A673 (cell line): ENCODE measurements at regions not wholly inside any gene's neighbourhood (a gene's known extent, or its start where the extent isn't known, plus 50 kb on each side); places are given as distances from the start of the nearest gene placed in this dataset.
A peak's percentile ranks its signal among the peaks of the same experiment; 100 is the strongest.

Experiments
- BruUV-seq: library from RNA; stranded (reverse); fragments of 400-500 nt; replicated peaks from 2 replicates; lab custom pipeline; 2021; lab: Mats Ljungman, UMichigan
- CTCF ChIA-PET: fragments of 300-600 bp; sonication (Branson Sonifier 250); formaldehyde crosslinking; loops from one replicate; lab custom pipeline; 2022; ENCODE audit warnings: antibody characterized with exemption; lab: Charles Lee
- POLR2A ChIA-PET: fragments of 300-600 bp; sonication (Branson Sonifier 250); formaldehyde crosslinking; loops from one replicate; lab custom pipeline; 2022; ENCODE audit warnings: antibody characterized with exemption; ENCODE audit not compliant: low non-redundant PET; lab: Charles Lee
- DNase-seq: peaks from one replicate; pipeline ENCODE4 v3.0.0-alpha.2; 2015; ENCODE audit warnings: low spot score
- H3K27ac ChIP-seq: fragments of 200-600 bp; sonication (generic); 2 replicates; pipeline ENCODE4 v1.5.1; 2016; ENCODE audit warnings: mixed run types, low read depth, mild to moderate bottlenecking, mixed read lengths, antibody characterized with exemption, low read length; ENCODE audit not compliant: poor library complexity, severe bottlenecking
- H3K27me3 ChIP-seq: fragments of 200-600 bp; sonication (generic); replicated peaks from 2 replicates; pipeline ENCODE4 v1.6.1; 2017; ENCODE audit warnings: mixed run types, low read depth, mild to moderate bottlenecking, mixed read lengths, antibody characterized with exemption, low read length; ENCODE audit not compliant: insufficient read depth, poor library complexity
- H3K36me3 ChIP-seq: fragments of 200-600 bp; sonication (generic); 2 replicates; pipeline ENCODE4 v1.6.1; 2016; ENCODE audit warnings: mixed run types, mild to moderate bottlenecking, mixed read lengths, antibody characterized with exemption, low read length; ENCODE audit not compliant: insufficient read depth, poor library complexity, severe bottlenecking
- H3K4me1 ChIP-seq: fragments of 200-600 bp; sonication (generic); 2 replicates; pipeline ENCODE4 v1.6.1; 2017; ENCODE audit warnings: mixed run types, mild to moderate bottlenecking, mixed read lengths, antibody characterized with exemption, low read length; ENCODE audit not compliant: insufficient read depth, poor library complexity, severe bottlenecking
- H3K4me3 ChIP-seq: fragments of 200-600 bp; sonication (generic); 2 replicates; pipeline ENCODE4 v1.5.1; 2016; ENCODE audit warnings: low read depth, mixed run types, mild to moderate bottlenecking, mixed read lengths, low read length; ENCODE audit not compliant: poor library complexity, severe bottlenecking
- H3K9me3 ChIP-seq: fragments of 200-600 bp; sonication (generic); 2 replicates; pipeline ENCODE4 v1.6.1; 2016; ENCODE audit warnings: mixed run types, low read depth, mild to moderate bottlenecking, mixed read lengths, antibody characterized with exemption, low read length; ENCODE audit not compliant: poor library complexity, severe bottlenecking
- CTCF ChIP-seq: fragments of 300-800, 200-600 bp; sonication (generic); conservative IDR thresholded peaks from 2 replicates; pipeline ENCODE4 v1.5.1; 2017; ENCODE audit warnings: low read depth, mild to moderate bottlenecking, antibody characterized with exemption, low read length, moderate library complexity, mixed read lengths
- EZH2 ChIP-seq: fragments of 200-600 bp; sonication (generic); IDR thresholded peaks from 2 replicates; pipeline ENCODE4 v1.6.1; 2017; ENCODE audit warnings: borderline replicate concordance, low read depth, mild to moderate bottlenecking, mixed read lengths, antibody characterized with exemption, low read length; ENCODE audit not compliant: poor library complexity, severe bottlenecking
- intact Hi-C: fragments of 100-400 bp; cut with micrococcal nuclease; formaldehyde crosslinking; loops from one replicate; pipeline ENCODE4 v1.10.0; 2022; ENCODE audit not compliant: unreplicated experiment

GRCh38 chr2:189276277-189276676, 96.7 kb upstream of the COL5A2 start:
- ChIA-PET POLR2A (no interaction called here), CTCF (no interaction called here)
- intact Hi-C loops = no loop called here

GRCh38 chr2:189281201-189281600, 101.6 kb upstream of the COL5A2 start:
- H3K27me3 ChIP-seq = no peaks in the 10 kb centered on the region
- peaks cover 2% of the 10 kb centered on the region for H3K9me3 ChIP-seq
- no peak overlapping the region for H3K4me3 ChIP-seq
- H3K27ac ChIP-seq = no peak overlapping the region
- ChIA-PET POLR2A (no interaction called here), CTCF (no interaction called here)
- H3K4me1 ChIP-seq = peaks cover 8% of the 10 kb centered on the region
- no peak for DNase-seq
- BruUV-seq = no TSS peak
- TF ChIP-seq EZH2 (no peak), CTCF (no peak)
- intact Hi-C loops = no loop called here
- H3K36me3 ChIP-seq = no peaks in the 10 kb centered on the region

More at GRCh38 chr2:189276277-189276676, 96.7 kb upstream of the COL5A2 start:
- no TSS peak for BruUV-seq
- no peak overlapping the region for H3K27ac ChIP-seq
- peaks cover 2% of the 10 kb centered on the region for H3K9me3 ChIP-seq
- TF ChIP-seq EZH2 = no peak
- no peak for TF ChIP-seq CTCF
- peak; percentile 53 for DNase-seq
- peaks cover 8% of the 10 kb centered on the region for H3K4me1 ChIP-seq
- H3K27me3 ChIP-seq = no peaks in the 10 kb centered on the region
- H3K4me3 ChIP-seq = no peak overlapping the region
- H3K36me3 ChIP-seq = no peaks in the 10 kb centered on the region

GRCh38 chr2:189285349-189285748, 105.8 kb upstream of the COL5A2 start:
- H3K4me1 ChIP-seq = peaks cover 17% of the 10 kb centered on the region
- H3K27me3 ChIP-seq = no peaks in the 10 kb centered on the region
- no TSS peak for BruUV-seq
- TF ChIP-seq CTCF = no peak
- no peak for TF ChIP-seq EZH2
- peaks cover 7% of the 10 kb centered on the region for H3K9me3 ChIP-seq
- no peaks in the 10 kb centered on the region for H3K36me3 ChIP-seq
- POLR2A ChIA-PET = no interaction called here
- H3K27ac ChIP-seq = no peak overlapping the region
- H3K4me3 ChIP-seq = no peak overlapping the region
- no peak for DNase-seq
- CTCF ChIA-PET = interaction anchor here (0.6 to 0.7 kb wide), 2 partner anchors 10 to 110 kb away, joined by 3 to 4 read pairs; no protein-coding TSS in a partner anchor
- intact Hi-C loops = loop anchor here (5.0 kb wide), 2 partner anchors 127 to 763 kb away; no protein-coding TSS in a partner anchor
